ENCODE measurements at regions not wholly inside any gene's neighbourhood (a gene's known extent, or its start where the extent isn't known, plus 50 kb on each side); places are given as distances from the start of the nearest gene placed in this dataset.

- no peak overlapping the region for H3K4me3 ChIP-seq
- H3K27ac ChIP-seq, result no peak overlapping the region
- H3K9me3 ChIP-seq (ENCODE audit: low read depth), result no peaks in the 10 kb centered on the region
- no peaks in the 10 kb centered on the region for H3K27me3 ChIP-seq (replicated peaks; ENCODE audit: insufficient read depth)
- no peaks in the 10 kb centered on the region for H3K9me2 ChIP-seq (ENCODE audit: insufficient read depth)
- TF ChIP-seq EZH2 (IDR thresholded peaks at IDR 0.05; ENCODE audit: insufficient read depth, poor library complexity, severe bottlenecking) (no peak), EZH2phosphoT487 (IDR thresholded peaks at IDR 0.05; ENCODE audit: insufficient read depth, low read depth) (no peak)
- no peak overlapping the region for H3K4me2 ChIP-seq (ENCODE audit: unreplicated experiment)
- no peak overlapping the region for H2AFZ ChIP-seq
- no peaks in the 10 kb centered on the region for H3K79me2 ChIP-seq (ENCODE audit: insufficient read depth)
- no peaks in the 10 kb centered on the region for H3F3A ChIP-seq (ENCODE audit: insufficient read depth)
- WGBS, 2 experiments (ENCODE audit: low coverage in 1 of 2, low lambda C conversion rate in 2 of 2, missing lambda C conversion rate in 2 of 2), result 57 to 63% methylated on average over 2 of the region's 2 CpGs
- no peak for DNase-seq
- H3K4me1 ChIP-seq (ENCODE audit: insufficient read depth), result no peaks in the 10 kb centered on the region
- no peaks in the 10 kb centered on the region for H4K20me1 ChIP-seq (ENCODE audit: insufficient read depth)
- no peak overlapping the region for H3K9ac ChIP-seq
- in situ Hi-C loops (cut with MboI), result no loop called here
- no peaks in the 10 kb centered on the region for H3K36me3 ChIP-seq (ENCODE audit: low read depth)
Measured at GRCh38 chr4:127217586-127218229, 415.0 kb upstream of the INTU start.

DNA sequence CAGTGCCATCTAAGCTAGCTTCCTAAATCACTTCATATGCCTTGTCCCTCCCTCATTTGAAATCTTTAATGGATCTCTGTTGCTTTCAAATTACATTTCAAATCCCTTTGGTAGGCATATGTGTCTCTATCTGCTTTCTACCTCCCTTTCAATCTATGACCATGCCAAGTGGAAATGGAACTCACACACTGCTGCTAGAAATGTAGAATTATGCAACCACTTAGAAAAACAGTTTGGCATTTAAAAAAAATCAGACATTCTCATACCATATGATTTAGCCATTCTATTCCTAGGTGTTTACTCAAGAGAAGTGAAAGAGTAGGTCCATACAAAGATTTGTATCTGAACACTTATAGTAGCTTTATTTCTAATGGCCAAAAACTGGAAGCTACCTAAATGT is 413.5 kb upstream of the INTU start:
- Histone ChIP-seq H3K9ac (no peak overlapping the region), H3K9me2 (ENCODE audit: insufficient read depth) (no peaks in the 10 kb centered on the region), H3K4me1 (ENCODE audit: insufficient read depth) (no peaks in the 10 kb centered on the region), H3K36me3 (ENCODE audit: low read depth) (no peaks in the 10 kb centered on the region), H3K79me2 (ENCODE audit: insufficient read depth) (no peaks in the 10 kb centered on the region), H3K9me3 (ENCODE audit: low read depth) (no peaks in the 10 kb centered on the region), H4K20me1 (ENCODE audit: insufficient read depth) (no peaks in the 10 kb centered on the region), H3K4me2 (ENCODE audit: unreplicated experiment) (no peak overlapping the region), H3K27ac (no peak overlapping the region), H2AFZ (no peak overlapping the region), H3F3A (ENCODE audit: insufficient read depth) (no peaks in the 10 kb centered on the region), H3K27me3 (replicated peaks; ENCODE audit: insufficient read depth) (no peaks in the 10 kb centered on the region), H3K4me3 (no peak overlapping the region)
- in situ Hi-C loops (cut with MboI), result no loop called here
- no peak for DNase-seq
- TF ChIP-seq EZH2phosphoT487 (IDR thresholded peaks at IDR 0.05; ENCODE audit: insufficient read depth, low read depth) (no peak), EZH2 (IDR thresholded peaks at IDR 0.05; ENCODE audit: insufficient read depth, poor library complexity, severe bottlenecking) (no peak)

- Histone ChIP-seq H3F3A (ENCODE audit: insufficient read depth) (no peaks in the 10 kb centered on the region), H3K9ac (no peak overlapping the region), H3K9me3 (ENCODE audit: low read depth) (no peaks in the 10 kb centered on the region), H3K4me2 (ENCODE audit: unreplicated experiment) (no peak overlapping the region), H3K4me1 (ENCODE audit: insufficient read depth) (no peaks in the 10 kb centered on the region), H3K79me2 (ENCODE audit: insufficient read depth) (no peaks in the 10 kb centered on the region), H3K36me3 (ENCODE audit: low read depth) (no peaks in the 10 kb centered on the region), H3K27me3 (replicated peaks; ENCODE audit: insufficient read depth) (no peaks in the 10 kb centered on the region), H3K27ac (no peak overlapping the region), H2AFZ (no peak overlapping the region), H3K9me2 (ENCODE audit: insufficient read depth) (no peaks in the 10 kb centered on the region), H3K4me3 (no peak overlapping the region), H4K20me1 (ENCODE audit: insufficient read depth) (no peaks in the 10 kb centered on the region)
- WGBS, 2 experiments (ENCODE audit: low coverage in 1 of 2, low lambda C conversion rate in 2 of 2, missing lambda C conversion rate in 2 of 2), result 59 to 71% methylated on average over 5 of the region's 5 CpGs
- DNase-seq, result no peak
- TF ChIP-seq EZH2 (IDR thresholded peaks at IDR 0.05; ENCODE audit: insufficient read depth, poor library complexity, severe bottlenecking), result no peak
- TF ChIP-seq EZH2phosphoT487 (IDR thresholded peaks at IDR 0.05; ENCODE audit: insufficient read depth, low read depth), result no peak
- in situ Hi-C loops (cut with MboI), result no loop called here
Measured at GRCh38 chr4:127224556-127224955, 408.2 kb upstream of the INTU start.

- H3K9me2 ChIP-seq (ENCODE audit: insufficient read depth), result no peaks in the 10 kb centered on the region
- WGBS, 2 experiments (ENCODE audit: low coverage in 1 of 2, low lambda C conversion rate in 2 of 2, missing lambda C conversion rate in 2 of 2), result 23 to 24% methylated on average over 3 of the region's 3 CpGs
- no peaks in the 10 kb centered on the region for H3K27me3 ChIP-seq (replicated peaks; ENCODE audit: insufficient read depth)
- no peak overlapping the region for H3K4me3 ChIP-seq
- no peaks in the 10 kb centered on the region for H3K79me2 ChIP-seq (ENCODE audit: insufficient read depth)
- in situ Hi-C loops (cut with MboI), result no loop called here
- H3K9me3 ChIP-seq (ENCODE audit: low read depth), result no peaks in the 10 kb centered on the region
- H3K27ac ChIP-seq, result no peak overlapping the region
- TF ChIP-seq EZH2phosphoT487 (IDR thresholded peaks at IDR 0.05; ENCODE audit: insufficient read depth, low read depth) (no peak), EZH2 (IDR thresholded peaks at IDR 0.05; ENCODE audit: insufficient read depth, poor library complexity, severe bottlenecking) (no peak)
- DNase-seq, result no peak
- no peaks in the 10 kb centered on the region for H3F3A ChIP-seq (ENCODE audit: insufficient read depth)
- H4K20me1 ChIP-seq (ENCODE audit: insufficient read depth), result no peaks in the 10 kb centered on the region
- no peak overlapping the region for H3K4me2 ChIP-seq (ENCODE audit: unreplicated experiment)
- H3K36me3 ChIP-seq (ENCODE audit: low read depth), result no peaks in the 10 kb centered on the region
- no peaks in the 10 kb centered on the region for H3K4me1 ChIP-seq (ENCODE audit: insufficient read depth)
- H2AFZ ChIP-seq, result no peak overlapping the region
- H3K9ac ChIP-seq, result no peak overlapping the region
Measured at GRCh38 chr4:127229855-127230608, 402.7 kb upstream of the INTU start.

Data from GM23248 (cell line).